GM23338 (cell line): ENCODE measurements at regions not wholly inside any gene's neighbourhood (a gene's known extent, or its start where the extent isn't known, plus 50 kb on each side); places are given as distances from the start of the nearest gene placed in this dataset.
A peak's percentile ranks its signal among the peaks of the same experiment; 100 is the strongest.

Experiments
- ATAC-seq: fragments of 200-7000 bp; cut with Tn5 transposase; 3 replicates; pipeline ENCODE4 v1.9.1; 2020
- DNase-seq: peaks from one replicate; pipeline ENCODE4 v3.0.0-alpha.2; 2015; ENCODE audit warnings: low spot score
- H2AFZ ChIP-seq: fragments of 200-600 bp; sonication (generic); 2 replicates; pipeline ENCODE4 v1.8.0; 2016; ENCODE audit warnings: antibody characterized with exemption, mild to moderate bottlenecking, moderate library complexity
- H3F3A ChIP-seq: fragments of 200-600 bp; sonication (generic); replicated peaks from 2 replicates; pipeline ENCODE4 v1.8.0; 2017; ENCODE audit warnings: antibody characterized with exemption, mixed run types, low read depth
- H3K27ac ChIP-seq: fragments of 200-600 bp; sonication (generic); 2 replicates; pipeline ENCODE4 v1.6.1; 2016; ENCODE audit warnings: low read depth
- H3K27me3 ChIP-seq: fragments of 200-600 bp; sonication (generic); 2 replicates; pipeline ENCODE4 v1.8.0; 2016; ENCODE audit warnings: mild to moderate bottlenecking, mixed run types, moderate library complexity; ENCODE audit not compliant: insufficient read depth
- H3K36me3 ChIP-seq: fragments of 200-600 bp; sonication (generic); 2 replicates; pipeline ENCODE4 v1.8.0; 2016; ENCODE audit warnings: mild to moderate bottlenecking; ENCODE audit not compliant: insufficient read depth
- H3K4me1 ChIP-seq: fragments of 200-600 bp; sonication (generic); 2 replicates; pipeline ENCODE4 v1.8.0; 2016; ENCODE audit warnings: mild to moderate bottlenecking, moderate library complexity; ENCODE audit not compliant: insufficient read depth
- H3K4me2 ChIP-seq: fragments of 200-600 bp; sonication (generic); 2 replicates; pipeline ENCODE4 v1.7.1; 2017; ENCODE audit warnings: mixed run types
- H3K4me3 ChIP-seq: fragments of 200-600 bp; sonication (generic); 2 replicates; pipeline ENCODE4 v1.6.1; 2016; ENCODE audit warnings: mixed run types
- H3K79me2 ChIP-seq: fragments of 200-600 bp; sonication (generic); replicated peaks from 2 replicates; pipeline ENCODE4 v1.8.0; 2017; ENCODE audit warnings: mild to moderate bottlenecking; ENCODE audit not compliant: insufficient read depth
- H3K9me2 ChIP-seq: fragments of 200-600 bp; sonication (generic); 2 replicates; pipeline ENCODE4 v1.8.0; 2017; ENCODE audit not compliant: insufficient read depth
- H4K20me1 ChIP-seq: fragments of 200-600 bp; sonication (generic); replicated peaks from 2 replicates; pipeline ENCODE4 v1.8.0; 2017; ENCODE audit warnings: mild to moderate bottlenecking; ENCODE audit not compliant: insufficient read depth
- H3K27ac Mint-ChIP-seq: 2 replicates; pipeline ENCODE4 v1.8.0; 2020; ENCODE audit warnings: inconsistent platforms, mild to moderate bottlenecking, moderate library complexity, mixed read lengths
- H3K27me3 Mint-ChIP-seq: 3 replicates; pipeline ENCODE4 v1.8.0; 2022; ENCODE audit warnings: low read depth, mild to moderate bottlenecking, moderate library complexity, mixed read lengths, inconsistent platforms; ENCODE audit not compliant: insufficient read depth, poor library complexity
- H3K36me3 Mint-ChIP-seq: 3 replicates; pipeline ENCODE4 v1.8.0; 2021; ENCODE audit warnings: low read depth, mild to moderate bottlenecking, inconsistent platforms, moderate library complexity, mixed read lengths
- H3K4me1 Mint-ChIP-seq: 3 replicates; pipeline ENCODE4 v1.8.0; 2020; ENCODE audit warnings: mild to moderate bottlenecking, inconsistent platforms, mixed read lengths
- H3K4me3 Mint-ChIP-seq: 3 replicates; pipeline ENCODE4 v1.8.0; 2021; ENCODE audit warnings: moderate library complexity, mild to moderate bottlenecking, inconsistent platforms, mixed read lengths
- H3K9me3 Mint-ChIP-seq: 3 replicates; pipeline ENCODE4 v1.8.0; 2020; ENCODE audit warnings: moderate library complexity, mild to moderate bottlenecking, inconsistent platforms, mixed read lengths
- CREB1 ChIP-seq: fragments of 250-450 bp; sonication (Bioruptor Pico); IDR thresholded peaks from 2 replicates; pipeline ENCODE4 v1.5.0; 2020; ENCODE audit warnings: low read depth, mild to moderate bottlenecking, moderate library complexity
- EZH2phosphoT487 ChIP-seq: fragments of 200-600 bp; sonication (generic); IDR thresholded peaks from one replicate; pipeline ENCODE4 v1.8.1; 2018; ENCODE audit warnings: antibody characterized with exemption; ENCODE audit not compliant: unreplicated experiment
- POLR2AphosphoS5 ChIP-seq: IDR thresholded peaks from 2 replicates; pipeline ENCODE4 v1.6.1; 2016; ENCODE audit warnings: antibody characterized with exemption, low read depth
- STAT1 ChIP-seq: IDR thresholded peaks from one replicate; pipeline ENCODE4 v1.6.1; 2016; ENCODE audit warnings: antibody characterized with exemption; ENCODE audit not compliant: unreplicated experiment
- TF ChIP-seq, protein P1 (sequence below): fragments of 250-450 bp; sonication (Bioruptor Pico); IDR thresholded peaks from 2 replicates; pipeline ENCODE4 v1.5.0; 2020; ENCODE audit warnings: mild to moderate bottlenecking, moderate library complexity

GRCh38 chr3:35899245-35899644 is 259.9 kb downstream of the ARPP21 start (continued):
- TF ChIP-seq, protein P1, sequence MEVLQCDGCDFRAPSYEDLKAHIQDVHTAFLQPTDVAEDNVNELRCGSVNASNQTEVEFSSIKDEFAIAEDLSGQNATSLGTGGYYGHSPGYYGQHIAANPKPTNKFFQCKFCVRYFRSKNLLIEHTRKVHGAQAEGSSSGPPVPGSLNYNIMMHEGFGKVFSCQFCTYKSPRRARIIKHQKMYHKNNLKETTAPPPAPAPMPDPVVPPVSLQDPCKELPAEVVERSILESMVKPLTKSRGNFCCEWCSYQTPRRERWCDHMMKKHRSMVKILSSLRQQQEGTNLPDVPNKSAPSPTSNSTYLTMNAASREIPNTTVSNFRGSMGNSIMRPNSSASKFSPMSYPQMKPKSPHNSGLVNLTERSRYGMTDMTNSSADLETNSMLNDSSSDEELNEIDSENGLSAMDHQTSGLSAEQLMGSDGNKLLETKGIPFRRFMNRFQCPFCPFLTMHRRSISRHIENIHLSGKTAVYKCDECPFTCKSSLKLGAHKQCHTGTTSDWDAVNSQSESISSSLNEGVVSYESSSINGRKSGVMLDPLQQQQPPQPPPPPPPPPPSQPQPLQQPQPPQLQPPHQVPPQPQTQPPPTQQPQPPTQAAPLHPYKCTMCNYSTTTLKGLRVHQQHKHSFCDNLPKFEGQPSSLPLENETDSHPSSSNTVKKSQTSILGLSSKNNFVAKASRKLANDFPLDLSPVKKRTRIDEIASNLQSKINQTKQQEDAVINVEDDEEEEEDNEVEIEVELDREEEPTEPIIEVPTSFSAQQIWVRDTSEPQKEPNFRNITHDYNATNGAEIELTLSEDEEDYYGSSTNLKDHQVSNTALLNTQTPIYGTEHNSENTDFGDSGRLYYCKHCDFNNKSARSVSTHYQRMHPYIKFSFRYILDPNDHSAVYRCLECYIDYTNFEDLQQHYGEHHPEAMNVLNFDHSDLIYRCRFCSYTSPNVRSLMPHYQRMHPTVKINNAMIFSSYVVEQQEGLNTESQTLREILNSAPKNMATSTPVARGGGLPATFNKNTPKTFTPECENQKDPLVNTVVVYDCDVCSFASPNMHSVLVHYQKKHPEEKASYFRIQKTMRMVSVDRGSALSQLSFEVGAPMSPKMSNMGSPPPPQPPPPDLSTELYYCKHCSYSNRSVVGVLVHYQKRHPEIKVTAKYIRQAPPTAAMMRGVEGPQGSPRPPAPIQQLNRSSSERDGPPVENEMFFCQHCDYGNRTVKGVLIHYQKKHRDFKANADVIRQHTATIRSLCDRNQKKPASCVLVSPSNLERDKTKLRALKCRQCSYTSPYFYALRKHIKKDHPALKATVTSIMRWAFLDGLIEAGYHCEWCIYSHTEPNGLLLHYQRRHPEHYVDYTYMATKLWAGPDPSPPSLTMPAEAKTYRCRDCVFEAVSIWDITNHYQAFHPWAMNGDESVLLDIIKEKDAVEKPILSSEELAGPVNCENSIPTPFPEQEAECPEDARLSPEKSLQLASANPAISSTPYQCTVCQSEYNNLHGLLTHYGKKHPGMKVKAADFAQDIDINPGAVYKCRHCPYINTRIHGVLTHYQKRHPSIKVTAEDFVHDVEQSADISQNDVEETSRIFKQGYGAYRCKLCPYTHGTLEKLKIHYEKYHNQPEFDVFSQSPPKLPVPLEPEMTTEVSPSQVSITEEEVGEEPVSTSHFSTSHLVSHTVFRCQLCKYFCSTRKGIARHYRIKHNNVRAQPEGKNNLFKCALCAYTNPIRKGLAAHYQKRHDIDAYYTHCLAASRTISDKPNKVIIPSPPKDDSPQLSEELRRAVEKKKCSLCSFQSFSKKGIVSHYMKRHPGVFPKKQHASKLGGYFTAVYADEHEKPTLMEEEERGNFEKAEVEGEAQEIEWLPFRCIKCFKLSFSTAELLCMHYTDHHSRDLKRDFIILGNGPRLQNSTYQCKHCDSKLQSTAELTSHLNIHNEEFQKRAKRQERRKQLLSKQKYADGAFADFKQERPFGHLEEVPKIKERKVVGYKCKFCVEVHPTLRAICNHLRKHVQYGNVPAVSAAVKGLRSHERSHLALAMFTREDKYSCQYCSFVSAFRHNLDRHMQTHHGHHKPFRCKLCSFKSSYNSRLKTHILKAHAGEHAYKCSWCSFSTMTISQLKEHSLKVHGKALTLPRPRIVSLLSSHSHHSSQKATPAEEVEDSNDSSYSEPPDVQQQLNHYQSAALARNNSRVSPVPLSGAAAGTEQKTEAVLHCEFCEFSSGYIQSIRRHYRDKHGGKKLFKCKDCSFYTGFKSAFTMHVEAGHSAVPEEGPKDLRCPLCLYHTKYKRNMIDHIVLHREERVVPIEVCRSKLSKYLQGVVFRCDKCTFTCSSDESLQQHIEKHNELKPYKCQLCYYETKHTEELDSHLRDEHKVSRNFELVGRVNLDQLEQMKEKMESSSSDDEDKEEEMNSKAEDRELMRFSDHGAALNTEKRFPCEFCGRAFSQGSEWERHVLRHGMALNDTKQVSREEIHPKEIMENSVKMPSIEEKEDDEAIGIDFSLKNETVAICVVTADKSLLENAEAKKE (CRISPR knock-in tag) = no peak

GRCh38 chr3:35900079-35900478 is 260.8 kb downstream of the ARPP21 start:
- Histone ChIP-seq H3K36me3 (0 out of 2 replicates have a peak, but pooled peaks cover 4% of the 10 kb centered on the region), H3K4me3 (no peak overlapping the region), H3F3A (no peaks in the 10 kb centered on the region), H2AFZ (no peak overlapping the region), H3K79me2 (no peaks in the 10 kb centered on the region), H3K4me1 (no peaks in the 10 kb centered on the region; the same call in 1 of the 2 replicates), H3K4me2 (no peak overlapping the region), H3K27ac (no peak overlapping the region), H3K27me3 (no peaks in the 10 kb centered on the region), H4K20me1 (no peaks in the 10 kb centered on the region), H3K9me2 (peaks cover 12% of the 10 kb centered on the region; the same call in 1 of the 2 replicates)
- Mint-ChIP-seq H3K4me3 (no peak overlapping the region), H3K36me3 (peaks cover 15% of the 10 kb centered on the region; the same call in 2 of the 3 replicates), H3K9me3 (peaks cover 10% of the 10 kb centered on the region), H3K27me3 (no peaks in the 10 kb centered on the region), H3K4me1 (peaks cover 3% of the 10 kb centered on the region), H3K27ac (no peak overlapping the region)
- DNase-seq (peak; percentile 67), ATAC-seq (peak; percentile 39; the same call in 1 of the 3 replicates)
- TF ChIP-seq POLR2AphosphoS5 (no peak), CREB1 (CRISPR knock-in tag) (no peak), EZH2phosphoT487 (no peak), STAT1 (no peak)
- TF ChIP-seq, protein P1 (CRISPR knock-in tag) = 0 out of 2 replicates have a peak, but pooled peaks have one; percentile 11
